DND-41 (cell line): ENCODE measurements at regions not wholly inside any gene's neighbourhood (a gene's known extent, or its start where the extent isn't known, plus 50 kb on each side); places are given as distances from the start of the nearest gene placed in this dataset.

Source experiments
- ATAC-seq: fragments of 200-7000 bp; cut with Tn5 transposase; 3 replicates; pipeline ENCODE4 v1.9.1; 2021; ENCODE audit warnings: low read depth; ENCODE audit not compliant: insufficient read depth
- DNase-seq: peaks from one replicate; pipeline ENCODE4 v3.0.0-alpha.2; 2020
- H2AFZ ChIP-seq: 2 replicates; pipeline ENCODE4 v1.6.0; 2012; ENCODE audit warnings: low read depth, low read length
- H3K27ac ChIP-seq: 2 replicates; pipeline ENCODE4 v1.5.1; 2012; ENCODE audit warnings: low read length, inconsistent platforms
- H3K27me3 ChIP-seq: fragments of 200-600 bp; sonication (generic); 2 replicates; pipeline ENCODE4 v1.6.0; 2012; ENCODE audit warnings: low read length, mild to moderate bottlenecking, inconsistent platforms; ENCODE audit not compliant: insufficient read depth, poor library complexity
- H3K36me3 ChIP-seq: 2 replicates; pipeline ENCODE4 v1.5.1; 2012; ENCODE audit warnings: low read length, inconsistent platforms; ENCODE audit not compliant: insufficient read depth
- H3K4me1 ChIP-seq: 2 replicates; pipeline ENCODE4 v1.5.1; 2012; ENCODE audit warnings: mild to moderate bottlenecking, low read length; ENCODE audit not compliant: insufficient read depth
- H3K4me2 ChIP-seq: 2 replicates; pipeline ENCODE4 v1.6.0; 2012; ENCODE audit warnings: mild to moderate bottlenecking, moderate library complexity, low read length, inconsistent platforms; ENCODE audit not compliant: insufficient read depth
- H3K4me3 ChIP-seq, 2 experiments: fragments of 200-600 bp in 1 of 2; shearing (Covaris generic) in 1 of 2; 2 replicates each; pipeline ENCODE4 v1.5.1; 2012 to 2016; ENCODE audit warnings: inconsistent platforms in 2 of 2, low read length in 2 of 2, mild to moderate bottlenecking in 2 of 2, low read depth in 1 of 2, moderate library complexity in 1 of 2
- H3K79me2 ChIP-seq: 2 replicates; pipeline ENCODE4 v1.6.0; 2012; ENCODE audit warnings: low read length, inconsistent platforms; ENCODE audit not compliant: insufficient read depth
- H3K9ac ChIP-seq: 2 replicates; pipeline ENCODE4 v1.6.0; 2012; ENCODE audit warnings: low read depth, mild to moderate bottlenecking, inconsistent platforms, low read length, moderate library complexity
- H3K9me3 ChIP-seq: 2 replicates; pipeline ENCODE4 v1.5.1; 2012; ENCODE audit warnings: low read length, moderate library complexity, mild to moderate bottlenecking, inconsistent platforms; ENCODE audit not compliant: insufficient read depth, severe bottlenecking
- H4K20me1 ChIP-seq: 2 replicates; pipeline ENCODE4 v1.6.0; 2012; ENCODE audit warnings: low read length; ENCODE audit not compliant: insufficient read depth
- EZH2 ChIP-seq: IDR thresholded peaks from 3 replicates; pipeline ENCODE4 v1.6.1; 2012; ENCODE audit warnings: borderline replicate concordance, low read depth, mild to moderate bottlenecking, moderate library complexity, low read length, inconsistent platforms; ENCODE audit not compliant: severe bottlenecking
- TF ChIP-seq, protein P1 (sequence below): IDR thresholded peaks from 2 replicates; pipeline ENCODE4 v1.5.1; 2012; ENCODE audit warnings: borderline replicate concordance, low read length, moderate library complexity, mild to moderate bottlenecking; ENCODE audit not compliant: poor library complexity, severe bottlenecking; ENCODE audit errors: extremely low read depth

DNA sequence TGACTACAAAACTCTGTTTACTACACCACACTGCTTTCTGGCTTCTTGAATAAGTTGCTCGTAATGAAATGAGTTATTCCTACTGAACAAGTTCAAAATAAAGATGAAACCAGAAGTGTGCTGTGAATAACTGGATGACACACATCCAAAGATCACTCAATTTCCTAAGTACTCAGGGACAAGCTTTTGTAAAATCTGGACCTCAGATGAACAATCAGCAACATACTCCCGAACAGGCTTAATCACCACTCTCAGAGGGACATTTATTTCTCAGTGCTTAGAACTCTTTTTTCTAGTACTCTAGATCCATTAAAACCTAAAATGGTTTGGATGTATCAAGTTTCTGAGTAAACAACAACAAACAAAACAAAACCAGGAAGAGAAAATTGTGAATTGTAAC lies 61.5 kb upstream of the EXOC1L start:
- ATAC-seq (no peak), DNase-seq (no peak)
- no peak overlapping the region; the same call in 1 of the 2 replicates for H2AFZ ChIP-seq
- no peak overlapping the region for H3K9ac ChIP-seq
- H3K36me3 ChIP-seq: no peaks in the 10 kb centered on the region
- no peak overlapping the region for H3K27ac ChIP-seq
- no peak overlapping the region for H3K4me2 ChIP-seq
- no peak for TF ChIP-seq EZH2
- TF ChIP-seq, protein P1, sequence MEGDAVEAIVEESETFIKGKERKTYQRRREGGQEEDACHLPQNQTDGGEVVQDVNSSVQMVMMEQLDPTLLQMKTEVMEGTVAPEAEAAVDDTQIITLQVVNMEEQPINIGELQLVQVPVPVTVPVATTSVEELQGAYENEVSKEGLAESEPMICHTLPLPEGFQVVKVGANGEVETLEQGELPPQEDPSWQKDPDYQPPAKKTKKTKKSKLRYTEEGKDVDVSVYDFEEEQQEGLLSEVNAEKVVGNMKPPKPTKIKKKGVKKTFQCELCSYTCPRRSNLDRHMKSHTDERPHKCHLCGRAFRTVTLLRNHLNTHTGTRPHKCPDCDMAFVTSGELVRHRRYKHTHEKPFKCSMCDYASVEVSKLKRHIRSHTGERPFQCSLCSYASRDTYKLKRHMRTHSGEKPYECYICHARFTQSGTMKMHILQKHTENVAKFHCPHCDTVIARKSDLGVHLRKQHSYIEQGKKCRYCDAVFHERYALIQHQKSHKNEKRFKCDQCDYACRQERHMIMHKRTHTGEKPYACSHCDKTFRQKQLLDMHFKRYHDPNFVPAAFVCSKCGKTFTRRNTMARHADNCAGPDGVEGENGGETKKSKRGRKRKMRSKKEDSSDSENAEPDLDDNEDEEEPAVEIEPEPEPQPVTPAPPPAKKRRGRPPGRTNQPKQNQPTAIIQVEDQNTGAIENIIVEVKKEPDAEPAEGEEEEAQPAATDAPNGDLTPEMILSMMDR: no peak
- H3K79me2 ChIP-seq: no peaks in the 10 kb centered on the region
- H3K4me1 ChIP-seq: no peaks in the 10 kb centered on the region
- H3K9me3 ChIP-seq: no peaks in the 10 kb centered on the region
- H3K4me3 ChIP-seq: no peak overlapping the region
- no peaks in the 10 kb centered on the region for H4K20me1 ChIP-seq
- H3K27me3 ChIP-seq: no peaks in the 10 kb centered on the region

GRCh38 chr4:55758570-55758969 lies 61.0 kb upstream of the EXOC1L start:
- no peaks in the 10 kb centered on the region for H3K36me3 ChIP-seq
- no peaks in the 10 kb centered on the region for H3K27me3 ChIP-seq
- no peak overlapping the region for H3K4me3 ChIP-seq
- no peak overlapping the region for H3K4me2 ChIP-seq
- no peak overlapping the region for H3K27ac ChIP-seq
- no peak for ATAC-seq
- DNase-seq: no peak
- H4K20me1 ChIP-seq: no peaks in the 10 kb centered on the region
- no peaks in the 10 kb centered on the region for H3K9me3 ChIP-seq
- H3K79me2 ChIP-seq: no peaks in the 10 kb centered on the region
- H3K9ac ChIP-seq: no peak overlapping the region
- TF ChIP-seq, protein P1: no peak
- TF ChIP-seq EZH2: no peak
- no peaks in the 10 kb centered on the region for H3K4me1 ChIP-seq
- H2AFZ ChIP-seq: no peak overlapping the region

- H3K79me2 ChIP-seq: no peaks in the 10 kb centered on the region
- no peak overlapping the region for H3K4me2 ChIP-seq
- TF ChIP-seq, protein P1: no peak
- TF ChIP-seq EZH2: no peak
- H3K9me3 ChIP-seq: no peaks in the 10 kb centered on the region
- no peak overlapping the region for H3K9ac ChIP-seq
- H3K27me3 ChIP-seq: no peaks in the 10 kb centered on the region
- no peaks in the 10 kb centered on the region for H3K4me1 ChIP-seq
- no peak for ATAC-seq
- no peak for DNase-seq
- H4K20me1 ChIP-seq: no peaks in the 10 kb centered on the region
- no peak overlapping the region for H2AFZ ChIP-seq
- no peak overlapping the region for H3K27ac ChIP-seq
- no peaks in the 10 kb centered on the region for H3K36me3 ChIP-seq
- no peak overlapping the region for H3K4me3 ChIP-seq
Observed at GRCh38 chr4:55762819-55763218, 56.8 kb upstream of the EXOC1L start.

- Histone ChIP-seq H3K27ac (no peak overlapping the region), H3K79me2 (no peaks in the 10 kb centered on the region), H3K4me2 (no peak overlapping the region), H3K4me3 (no peak overlapping the region), H2AFZ (no peak overlapping the region), H3K27me3 (no peaks in the 10 kb centered on the region), H4K20me1 (no peaks in the 10 kb centered on the region), H3K9ac (no peak overlapping the region), H3K36me3 (no peaks in the 10 kb centered on the region), H3K9me3 (no peaks in the 10 kb centered on the region), H3K4me1 (no peaks in the 10 kb centered on the region)
- TF ChIP-seq, protein P1: no peak
- no peak for TF ChIP-seq EZH2
- ATAC-seq (no peak), DNase-seq (no peak)
Observed at GRCh38 chr4:55763996-55764395, 55.6 kb upstream of the EXOC1L start.
